ENCODE measurements at regions not wholly inside any gene's neighbourhood (a gene's known extent, or its start where the extent isn't known, plus 50 kb on each side); places are given as distances from the start of the nearest gene placed in this dataset.

DNA sequence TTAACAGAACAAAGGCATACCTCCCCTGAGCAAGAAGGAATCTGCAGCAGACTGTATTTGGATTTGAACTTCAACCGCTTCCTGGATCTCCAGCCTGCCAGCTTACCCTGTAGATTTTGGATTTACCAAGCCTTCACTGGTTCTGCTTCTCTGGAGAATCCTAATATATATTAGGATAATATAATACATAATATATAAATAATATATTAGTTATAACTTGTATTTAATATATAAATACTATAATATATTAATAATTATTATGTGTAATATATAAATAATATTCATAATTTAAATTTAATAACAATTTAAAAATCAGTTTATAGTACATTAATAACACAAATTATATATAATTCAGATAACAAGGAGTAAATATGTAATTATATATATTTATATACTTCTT lies 121.4 kb downstream of the COX18 start:
- TF ChIP-seq MECOM (CRISPR knock-in tag; IDR thresholded peaks at IDR 0.05) (no peak), ELF4 (CRISPR knock-in tag; IDR thresholded peaks at IDR 0.05) (no peak)
